ENCODE measurements at regions not wholly inside any gene's neighbourhood (a gene's known extent, or its start where the extent isn't known, plus 50 kb on each side); places are given as distances from the start of the nearest gene placed in this dataset.

DNA sequence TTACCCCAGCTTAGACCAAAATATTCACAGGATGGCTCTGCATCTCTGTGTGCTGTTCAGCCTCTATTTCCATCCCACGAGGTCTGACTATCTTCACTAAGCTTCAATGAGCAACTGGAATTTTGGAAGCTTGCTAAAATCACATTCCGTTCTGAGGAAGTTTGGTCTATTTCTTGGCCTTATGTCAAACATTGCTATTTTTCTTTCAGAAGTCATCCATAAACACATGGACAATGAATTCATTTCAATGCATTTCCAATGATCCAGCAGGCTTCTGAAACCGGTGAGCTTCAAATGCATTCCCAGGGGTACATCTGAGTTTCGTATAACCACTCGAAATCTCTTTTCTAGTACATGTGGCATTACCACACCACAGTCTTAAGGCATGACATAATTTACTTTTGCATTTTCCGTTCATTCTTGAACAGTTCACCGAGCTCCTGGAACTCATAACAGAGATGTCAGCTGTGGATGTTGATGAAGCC, 294.1 kb upstream of the KAZN start:
- TF ChIP-seq ATF6 (CRISPR knock-in tag; IDR thresholded peaks at IDR 0.05) (no peak), SMAD4 (CRISPR knock-in tag; IDR thresholded peaks at IDR 0.05) (no peak), NFYB (CRISPR knock-in tag; conservative IDR thresholded peaks at IDR 0.05; ENCODE audit: low read depth) (no peak), MYBL2 (CRISPR knock-in tag; IDR thresholded peaks at IDR 0.05) (no peak), SP1 (CRISPR knock-in tag; conservative IDR thresholded peaks at IDR 0.05) (no peak), CBFB (CRISPR knock-in tag; IDR thresholded peaks at IDR 0.05; ENCODE audit: low read depth) (no peak), ZNF138 (CRISPR knock-in tag; conservative IDR thresholded peaks at IDR 0.05) (no peak), MAX (CRISPR knock-in tag; IDR thresholded peaks at IDR 0.05) (no peak), ELF4 (CRISPR knock-in tag; IDR thresholded peaks at IDR 0.05; ENCODE audit: low read depth) (no peak), ETV6 (CRISPR knock-in tag; IDR thresholded peaks at IDR 0.05) (no peak), PREB (CRISPR knock-in tag; IDR thresholded peaks at IDR 0.05; ENCODE audit: borderline replicate concordance) (no peak)
- TF ChIP-seq, protein P1, sequence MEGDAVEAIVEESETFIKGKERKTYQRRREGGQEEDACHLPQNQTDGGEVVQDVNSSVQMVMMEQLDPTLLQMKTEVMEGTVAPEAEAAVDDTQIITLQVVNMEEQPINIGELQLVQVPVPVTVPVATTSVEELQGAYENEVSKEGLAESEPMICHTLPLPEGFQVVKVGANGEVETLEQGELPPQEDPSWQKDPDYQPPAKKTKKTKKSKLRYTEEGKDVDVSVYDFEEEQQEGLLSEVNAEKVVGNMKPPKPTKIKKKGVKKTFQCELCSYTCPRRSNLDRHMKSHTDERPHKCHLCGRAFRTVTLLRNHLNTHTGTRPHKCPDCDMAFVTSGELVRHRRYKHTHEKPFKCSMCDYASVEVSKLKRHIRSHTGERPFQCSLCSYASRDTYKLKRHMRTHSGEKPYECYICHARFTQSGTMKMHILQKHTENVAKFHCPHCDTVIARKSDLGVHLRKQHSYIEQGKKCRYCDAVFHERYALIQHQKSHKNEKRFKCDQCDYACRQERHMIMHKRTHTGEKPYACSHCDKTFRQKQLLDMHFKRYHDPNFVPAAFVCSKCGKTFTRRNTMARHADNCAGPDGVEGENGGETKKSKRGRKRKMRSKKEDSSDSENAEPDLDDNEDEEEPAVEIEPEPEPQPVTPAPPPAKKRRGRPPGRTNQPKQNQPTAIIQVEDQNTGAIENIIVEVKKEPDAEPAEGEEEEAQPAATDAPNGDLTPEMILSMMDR (IDR thresholded peaks at IDR 0.05) = no peak
- TF ChIP-seq, protein P2, sequence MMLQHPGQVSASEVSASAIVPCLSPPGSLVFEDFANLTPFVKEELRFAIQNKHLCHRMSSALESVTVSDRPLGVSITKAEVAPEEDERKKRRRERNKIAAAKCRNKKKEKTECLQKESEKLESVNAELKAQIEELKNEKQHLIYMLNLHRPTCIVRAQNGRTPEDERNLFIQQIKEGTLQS (CRISPR knock-in tag; conservative IDR thresholded peaks at IDR 0.05) = no peak
